ENCODE measurements at regions not wholly inside any gene's neighbourhood (a gene's known extent, or its start where the extent isn't known, plus 50 kb on each side); places are given as distances from the start of the nearest gene placed in this dataset.

- TF ChIP-seq EP300 (IDR thresholded peaks at IDR 0.05), result no peak
- TF ChIP-seq, protein P1, sequence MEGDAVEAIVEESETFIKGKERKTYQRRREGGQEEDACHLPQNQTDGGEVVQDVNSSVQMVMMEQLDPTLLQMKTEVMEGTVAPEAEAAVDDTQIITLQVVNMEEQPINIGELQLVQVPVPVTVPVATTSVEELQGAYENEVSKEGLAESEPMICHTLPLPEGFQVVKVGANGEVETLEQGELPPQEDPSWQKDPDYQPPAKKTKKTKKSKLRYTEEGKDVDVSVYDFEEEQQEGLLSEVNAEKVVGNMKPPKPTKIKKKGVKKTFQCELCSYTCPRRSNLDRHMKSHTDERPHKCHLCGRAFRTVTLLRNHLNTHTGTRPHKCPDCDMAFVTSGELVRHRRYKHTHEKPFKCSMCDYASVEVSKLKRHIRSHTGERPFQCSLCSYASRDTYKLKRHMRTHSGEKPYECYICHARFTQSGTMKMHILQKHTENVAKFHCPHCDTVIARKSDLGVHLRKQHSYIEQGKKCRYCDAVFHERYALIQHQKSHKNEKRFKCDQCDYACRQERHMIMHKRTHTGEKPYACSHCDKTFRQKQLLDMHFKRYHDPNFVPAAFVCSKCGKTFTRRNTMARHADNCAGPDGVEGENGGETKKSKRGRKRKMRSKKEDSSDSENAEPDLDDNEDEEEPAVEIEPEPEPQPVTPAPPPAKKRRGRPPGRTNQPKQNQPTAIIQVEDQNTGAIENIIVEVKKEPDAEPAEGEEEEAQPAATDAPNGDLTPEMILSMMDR (IDR thresholded peaks at IDR 0.05), result no peak
- TF ChIP-seq POLR2A (IDR thresholded peaks at IDR 0.05), result no peak
Measured at GRCh38 chr15:96218623-96219455, 111.7 kb upstream of the NR2F2 start.
